MM.1S (cell line): ENCODE measurements at regions not wholly inside any gene's neighbourhood (a gene's known extent, or its start where the extent isn't known, plus 50 kb on each side); places are given as distances from the start of the nearest gene placed in this dataset.

Experiments used
- DNase-seq: peaks from one replicate; pipeline ENCODE4 v3.0.0-alpha.2; 2015
- H2AFZ ChIP-seq: fragments of 300-600 bp; sonication (generic); 2 replicates; pipeline ENCODE4 v1.6.0; 2016; ENCODE audit warnings: antibody characterized with exemption, low read length
- H3F3A ChIP-seq: fragments of 300-600 bp; sonication (generic); 2 replicates; pipeline ENCODE4 v1.6.1; 2016; ENCODE audit warnings: mild to moderate bottlenecking, antibody characterized with exemption, low read length, moderate library complexity, mixed read lengths; ENCODE audit not compliant: insufficient read depth
- H3K27ac ChIP-seq: fragments of 300-600 bp; sonication (generic); 2 replicates; pipeline ENCODE4 v1.5.1; 2016; ENCODE audit warnings: mild to moderate bottlenecking, low read length
- H3K27me3 ChIP-seq: fragments of 300-600 bp; sonication (generic); replicated peaks from 2 replicates; pipeline ENCODE4 v1.6.0; 2016; ENCODE audit warnings: low read length; ENCODE audit not compliant: insufficient read depth
- H3K36me3 ChIP-seq: fragments of 300-600 bp; sonication (generic); replicated peaks from 2 replicates; pipeline ENCODE4 v1.6.1; 2016; ENCODE audit warnings: mild to moderate bottlenecking, low read length, mixed read lengths; ENCODE audit not compliant: insufficient read depth
- H3K4me1 ChIP-seq: fragments of 300-600 bp; sonication (generic); 2 replicates; pipeline ENCODE4 v1.6.1; 2016; ENCODE audit warnings: low read length, mixed read lengths
- H3K4me2 ChIP-seq: fragments of 300-600 bp; sonication (generic); 2 replicates; pipeline ENCODE4 v1.6.0; 2016; ENCODE audit warnings: low read depth, low read length
- H3K4me3 ChIP-seq: fragments of 300-600 bp; sonication (generic); 2 replicates; pipeline ENCODE4 v1.5.1; 2016; ENCODE audit warnings: low read length, mixed read lengths
- H3K79me2 ChIP-seq: fragments of 300-600 bp; sonication (generic); 2 replicates; pipeline ENCODE4 v1.6.1; 2016; ENCODE audit warnings: mixed run types, low read length, mixed read lengths
- H3K9ac ChIP-seq: fragments of 300-600 bp; sonication (generic); 2 replicates; pipeline ENCODE4 v1.6.1; 2016; ENCODE audit warnings: low read length, mixed read lengths
- H3K9me2 ChIP-seq: fragments of 300-600 bp; sonication (generic); replicated peaks from 2 replicates; pipeline ENCODE4 v1.6.1; 2016; ENCODE audit warnings: mild to moderate bottlenecking, low read length, mixed read lengths; ENCODE audit not compliant: insufficient read depth
- H3K9me3 ChIP-seq: fragments of 300-600 bp; sonication (generic); replicated peaks from 2 replicates; pipeline ENCODE4 v1.6.1; 2016; ENCODE audit warnings: mild to moderate bottlenecking, low read length, mixed read lengths; ENCODE audit not compliant: insufficient read depth
- H4K20me1 ChIP-seq: fragments of 300-600 bp; sonication (generic); 2 replicates; pipeline ENCODE4 v1.6.1; 2016; ENCODE audit warnings: mild to moderate bottlenecking, low read length, moderate library complexity, mixed read lengths; ENCODE audit not compliant: insufficient read depth
- CTCF ChIP-seq: fragments of 300-600 bp; sonication (generic); IDR thresholded peaks from 2 replicates; pipeline ENCODE4 v1.5.1; 2016; ENCODE audit warnings: antibody characterized with exemption, low read length, mixed read lengths
- EZH2 ChIP-seq: fragments of 300-600 bp; sonication (generic); optimal IDR thresholded peaks from 2 replicates; pipeline ENCODE3; 2017; ENCODE audit warnings: low read depth, mild to moderate bottlenecking, antibody characterized with exemption, low read length, mixed read lengths
- EZH2phosphoT487 ChIP-seq: fragments of 300-600 bp; sonication (generic); IDR thresholded peaks from 2 replicates; pipeline ENCODE4 v1.6.1; 2018; ENCODE audit warnings: antibody characterized with exemption, low read length

GRCh38 chr4:96639932-96640331, 800.0 kb downstream of the PDHA2 start:
- Histone ChIP-seq H3K9me2 (no peaks in the 10 kb centered on the region), H3K79me2 (no peaks in the 10 kb centered on the region), H3F3A (no peaks in the 10 kb centered on the region), H3K9me3 (no peaks in the 10 kb centered on the region), H2AFZ (no peak overlapping the region), H3K27me3 (no peaks in the 10 kb centered on the region), H3K4me2 (no peak overlapping the region), H3K36me3 (no peaks in the 10 kb centered on the region), H3K4me3 (no peak overlapping the region), H3K27ac (no peak overlapping the region), H3K4me1 (no peaks in the 10 kb centered on the region), H4K20me1 (no peaks in the 10 kb centered on the region), H3K9ac (no peak overlapping the region)
- TF ChIP-seq CTCF = no peak
- no peak for TF ChIP-seq EZH2phosphoT487
- DNase-seq = no peak

GRCh38 chr4:96642490-96642889, 802.6 kb downstream of the PDHA2 start:
- Histone ChIP-seq H3K4me3 (no peak overlapping the region), H3K4me2 (no peak overlapping the region), H3K9me3 (no peaks in the 10 kb centered on the region), H2AFZ (no peak overlapping the region), H3K27ac (no peak overlapping the region), H4K20me1 (no peaks in the 10 kb centered on the region), H3K79me2 (no peaks in the 10 kb centered on the region), H3K4me1 (no peaks in the 10 kb centered on the region), H3K9me2 (no peaks in the 10 kb centered on the region), H3K27me3 (no peaks in the 10 kb centered on the region), H3K36me3 (no peaks in the 10 kb centered on the region), H3F3A (no peaks in the 10 kb centered on the region), H3K9ac (no peak overlapping the region)
- TF ChIP-seq CTCF (no peak), EZH2 (no peak), EZH2phosphoT487 (no peak)
- DNase-seq = no peak

GRCh38 chr4:96646146-96646545, 806.3 kb downstream of the PDHA2 start:
- no peak for DNase-seq
- Histone ChIP-seq H3K27ac (no peak overlapping the region), H3K27me3 (no peaks in the 10 kb centered on the region), H3F3A (no peaks in the 10 kb centered on the region), H3K4me2 (no peak overlapping the region), H3K4me3 (no peak overlapping the region), H4K20me1 (no peaks in the 10 kb centered on the region), H3K9me2 (no peaks in the 10 kb centered on the region), H3K36me3 (no peaks in the 10 kb centered on the region), H3K9me3 (no peaks in the 10 kb centered on the region), H2AFZ (no peak overlapping the region), H3K4me1 (no peaks in the 10 kb centered on the region), H3K79me2 (no peaks in the 10 kb centered on the region), H3K9ac (no peak overlapping the region)
- TF ChIP-seq EZH2 (no peak), CTCF (no peak), EZH2phosphoT487 (no peak)
